H54 (cell line): ENCODE measurements at regions not wholly inside any gene's neighbourhood (a gene's known extent, or its start where the extent isn't known, plus 50 kb on each side); places are given as distances from the start of the nearest gene placed in this dataset.
"Not testable (repeated sequence)": the region's sequence is repeated elsewhere in the genome, so short reads cannot be mapped to it uniquely, and the experiment has no call there.

Experiments
- DNase-seq: peaks from one replicate; pipeline ENCODE4 v3.0.0; 2011; ENCODE audit warnings: low spot score, mixed read lengths; ENCODE audit not compliant: insufficient read length
- FAIRE-seq: peaks from 3 replicates; lab custom pipeline; 2011; peaks lifted over from hg19 to GRCh38; lab: Jason Lieb, UNC
- POLR2A ChIP-seq: IDR thresholded peaks from 2 replicates; pipeline ENCODE4 v1.6.1; 2011; ENCODE audit warnings: low read depth, mild to moderate bottlenecking, low read length

GRCh38 chr6:4369616-4370015, 234.2 kb upstream of the ECI2 start:
- FAIRE-seq (no peak), DNase-seq (peak; percentile 27)
- TF ChIP-seq POLR2A = no peak

- no peak for TF ChIP-seq POLR2A
- FAIRE-seq (no peak), DNase-seq (no peak)
Measured at GRCh38 chr6:4368649-4369048, 233.3 kb upstream of the ECI2 start.

DNA sequence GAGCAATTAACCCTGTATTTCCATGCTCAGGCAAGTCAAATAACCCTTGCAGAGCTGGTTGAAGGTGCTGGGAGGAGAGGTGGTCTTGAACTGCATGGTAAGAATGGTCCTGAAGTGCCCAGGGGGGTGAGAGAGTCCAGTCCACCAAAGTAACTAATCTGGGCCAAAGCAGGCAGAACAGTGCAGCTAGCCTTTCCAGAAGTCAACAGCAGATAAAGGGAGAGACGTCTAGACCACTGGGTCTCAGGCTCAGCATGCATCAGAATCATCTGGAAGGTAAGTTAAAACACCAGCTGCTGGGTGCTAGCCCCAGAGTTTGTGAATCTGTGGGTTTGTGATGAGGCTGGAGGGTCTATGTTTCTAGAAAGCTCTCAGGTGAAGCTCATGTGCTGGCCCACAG, 232.3 kb upstream of the ECI2 start:
- DNase-seq (no peak), FAIRE-seq (no peak)
- no peak for TF ChIP-seq POLR2A

- no peak for TF ChIP-seq POLR2A
- no peak for DNase-seq
- no peak for FAIRE-seq
Measured at GRCh38 chr6:4366635-4367395, 231.4 kb upstream of the ECI2 start.

- DNase-seq (no peak), FAIRE-seq (no peak)
- TF ChIP-seq POLR2A = no peak
Measured at GRCh38 chr6:4365686-4366085, 230.3 kb upstream of the ECI2 start.

- FAIRE-seq (no peak), DNase-seq (no peak)
- no peak for TF ChIP-seq POLR2A
Measured at GRCh38 chr6:4364711-4365110, 229.3 kb upstream of the ECI2 start.

- DNase-seq = no peak
- no peak for TF ChIP-seq POLR2A
- FAIRE-seq = no peak
Measured at GRCh38 chr6:4364172-4364571, 228.8 kb upstream of the ECI2 start.

- no peak for DNase-seq
Measured at GRCh38 chr6:4363656-4364055, 228.3 kb upstream of the ECI2 start.

GRCh38 chr6:4362326-4362725, 227.0 kb upstream of the ECI2 start:
- DNase-seq (no peak), FAIRE-seq (no peak)
- no peak for TF ChIP-seq POLR2A

More at GRCh38 chr6:4363656-4364055, 228.3 kb upstream of the ECI2 start:
- TF ChIP-seq POLR2A = no peak
- no peak for FAIRE-seq

DNA sequence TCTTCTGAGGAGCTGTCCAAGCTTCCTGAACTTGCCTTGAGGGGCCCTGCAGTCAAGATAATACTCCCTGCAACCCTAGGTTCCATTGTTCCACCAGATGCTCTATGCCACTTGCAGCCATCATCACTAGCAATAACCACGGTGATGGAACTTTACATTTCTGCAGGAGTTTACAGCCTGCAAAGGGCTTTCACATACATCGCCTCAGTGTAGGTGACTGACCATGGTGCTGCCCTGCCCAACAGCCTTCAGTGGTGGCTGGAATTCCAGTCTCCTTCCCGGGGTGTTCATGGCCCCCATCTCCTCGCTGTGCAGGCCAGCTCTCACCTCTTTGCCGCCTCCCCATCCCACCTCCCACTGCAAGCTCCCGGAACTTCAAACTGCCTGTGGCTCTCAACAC, 225.5 kb upstream of the ECI2 start:
- DNase-seq (no peak), FAIRE-seq (no peak)
- no peak for TF ChIP-seq POLR2A

DNA sequence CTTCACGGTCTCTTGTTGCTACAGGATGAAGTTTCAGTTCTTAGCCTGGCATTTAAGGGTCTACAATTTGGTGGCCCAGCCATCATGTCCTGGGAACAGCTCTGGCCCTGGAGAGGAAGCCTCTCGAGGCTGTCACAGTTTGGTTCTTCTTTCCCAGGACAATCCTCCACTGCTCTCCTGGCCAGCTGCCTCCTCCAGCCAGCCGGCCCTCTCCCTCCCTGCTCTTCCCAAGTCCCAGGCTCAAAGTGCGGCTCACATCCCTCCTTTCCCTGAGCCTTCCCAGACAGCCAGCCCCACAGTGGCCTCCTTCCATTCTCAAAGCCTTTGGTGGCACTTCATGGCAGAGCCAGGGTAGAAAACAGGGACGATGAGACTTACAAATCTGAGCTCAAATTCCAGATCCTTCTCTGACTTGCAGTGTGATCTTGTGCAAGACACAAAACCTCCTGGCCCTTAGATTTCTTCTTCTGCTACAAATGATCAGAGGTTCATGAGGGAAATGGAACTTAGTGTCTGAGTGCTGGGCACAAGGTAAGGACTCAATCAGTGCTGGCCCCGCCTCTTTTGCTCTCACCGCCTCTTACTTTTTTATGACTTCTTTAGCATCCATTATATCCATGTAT, 223.8 kb upstream of the ECI2 start:
- no peak for TF ChIP-seq POLR2A
- FAIRE-seq (no peak), DNase-seq (no peak)

GRCh38 chr6:4358414-4359107, 223.2 kb upstream of the ECI2 start:
- TF ChIP-seq POLR2A = peak; percentile 46; the same call in 1 of the 2 replicates
- peak; percentile 98 for FAIRE-seq
- peak; percentile 84 for DNase-seq

DNA sequence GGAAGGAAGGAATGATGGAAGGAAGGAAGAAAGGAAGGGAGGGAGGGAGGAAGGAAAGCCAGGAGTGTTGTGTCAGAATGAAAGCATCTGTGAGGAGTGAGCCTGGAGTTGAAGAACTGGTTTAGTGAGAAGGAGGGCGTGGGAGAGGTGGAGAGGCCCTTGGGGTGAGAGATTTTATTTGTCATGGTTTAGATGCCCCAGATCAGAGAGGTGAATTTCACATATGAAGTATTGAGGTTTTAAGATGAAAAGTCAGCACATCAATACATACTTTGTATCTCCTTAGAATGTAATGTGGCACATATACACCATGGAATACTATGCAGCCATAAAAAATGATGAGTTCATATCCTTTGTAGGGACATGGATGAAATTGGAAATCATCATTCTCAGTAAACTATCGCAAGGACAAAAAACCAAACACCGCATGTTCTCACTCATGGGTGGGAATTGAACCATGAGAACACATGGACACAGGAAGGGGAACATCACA, 222.3 kb upstream of the ECI2 start:
- not testable (repeated sequence) for FAIRE-seq, DNase-seq
